ENCODE measurements at regions not wholly inside any gene's neighbourhood (a gene's known extent, or its start where the extent isn't known, plus 50 kb on each side); places are given as distances from the start of the nearest gene placed in this dataset.
"Not testable (repeated sequence)": the region's sequence is repeated elsewhere in the genome, so short reads cannot be mapped to it uniquely, and the experiment has no call there.

DNA sequence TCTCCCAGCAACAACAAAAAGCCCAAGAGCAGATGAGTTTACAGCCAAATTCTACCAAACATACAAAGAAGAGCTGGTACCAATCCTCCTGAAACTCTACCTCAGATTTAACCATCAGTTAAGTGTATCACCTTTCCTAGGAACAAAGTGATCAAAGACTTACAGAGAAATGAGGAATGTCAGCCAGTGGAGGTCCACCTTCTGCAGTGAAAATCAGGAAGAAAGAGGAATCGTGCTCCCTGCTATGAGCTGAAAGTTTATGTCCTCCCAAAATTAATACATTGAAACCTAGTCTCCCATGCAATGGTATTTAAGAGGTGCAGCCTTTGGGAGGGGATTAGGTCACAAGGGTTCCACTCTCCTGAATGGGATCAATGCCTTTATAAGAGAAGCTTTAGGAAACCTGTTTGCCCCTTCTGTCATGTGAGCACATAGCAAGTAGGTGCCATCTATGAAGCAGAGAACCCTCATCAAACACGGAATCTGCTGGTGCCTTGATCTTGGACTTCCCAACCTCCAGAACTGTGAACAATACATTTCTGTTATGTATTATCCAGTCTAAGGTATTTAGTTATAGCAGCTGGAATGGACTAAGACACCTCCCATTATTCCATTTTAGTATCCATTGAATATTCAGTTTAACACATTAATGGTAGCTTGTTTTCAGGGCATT is 139.0 kb upstream of the FZD8 start:
- intact Hi-C loops (cut with DNase I; ENCODE audit: low total_unique reads), result no loop called here
- TF ChIP-seq, protein P1, sequence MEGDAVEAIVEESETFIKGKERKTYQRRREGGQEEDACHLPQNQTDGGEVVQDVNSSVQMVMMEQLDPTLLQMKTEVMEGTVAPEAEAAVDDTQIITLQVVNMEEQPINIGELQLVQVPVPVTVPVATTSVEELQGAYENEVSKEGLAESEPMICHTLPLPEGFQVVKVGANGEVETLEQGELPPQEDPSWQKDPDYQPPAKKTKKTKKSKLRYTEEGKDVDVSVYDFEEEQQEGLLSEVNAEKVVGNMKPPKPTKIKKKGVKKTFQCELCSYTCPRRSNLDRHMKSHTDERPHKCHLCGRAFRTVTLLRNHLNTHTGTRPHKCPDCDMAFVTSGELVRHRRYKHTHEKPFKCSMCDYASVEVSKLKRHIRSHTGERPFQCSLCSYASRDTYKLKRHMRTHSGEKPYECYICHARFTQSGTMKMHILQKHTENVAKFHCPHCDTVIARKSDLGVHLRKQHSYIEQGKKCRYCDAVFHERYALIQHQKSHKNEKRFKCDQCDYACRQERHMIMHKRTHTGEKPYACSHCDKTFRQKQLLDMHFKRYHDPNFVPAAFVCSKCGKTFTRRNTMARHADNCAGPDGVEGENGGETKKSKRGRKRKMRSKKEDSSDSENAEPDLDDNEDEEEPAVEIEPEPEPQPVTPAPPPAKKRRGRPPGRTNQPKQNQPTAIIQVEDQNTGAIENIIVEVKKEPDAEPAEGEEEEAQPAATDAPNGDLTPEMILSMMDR (IDR thresholded peaks at IDR 0.05), result no peak
- TF ChIP-seq POLR2AphosphoS5 (IDR thresholded peaks at IDR 0.05), result no peak
- TF ChIP-seq POLR2A (IDR thresholded peaks at IDR 0.05), result no peak
- H3K27me3 ChIP-seq, result no peaks in the 10 kb centered on the region
- H3K4me1 ChIP-seq, result no peaks in the 10 kb centered on the region
- no peaks in the 10 kb centered on the region for H3K9me3 ChIP-seq
- H3K27ac ChIP-seq, result no peak overlapping the region
- DNase-seq (ENCODE audit: low spot score in 2 of 2), result no peak
- no peak overlapping the region for H3K4me3 ChIP-seq
- no peaks in the 10 kb centered on the region for H3K36me3 ChIP-seq

DNA sequence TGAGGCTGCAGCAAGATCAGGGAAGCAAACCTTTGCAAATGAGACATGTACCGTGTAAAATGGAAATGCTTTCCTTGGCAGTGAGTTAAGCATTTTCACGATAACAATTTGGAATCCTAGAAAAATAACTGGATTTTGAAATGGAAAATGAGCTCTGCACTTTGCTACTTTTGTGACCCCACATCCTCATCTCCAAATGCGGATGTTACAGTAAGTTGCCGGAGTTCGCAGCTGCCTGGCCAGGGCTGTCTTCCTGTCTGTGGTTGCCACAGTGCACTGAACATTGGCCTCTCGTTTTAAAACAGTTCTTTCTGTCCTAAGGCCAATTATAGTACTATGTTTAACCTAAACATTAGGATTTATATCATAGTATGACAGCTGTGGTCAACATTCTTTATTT is 136.2 kb upstream of the FZD8 start:
- H3K27ac ChIP-seq, result no peak overlapping the region
- H3K4me1 ChIP-seq, result no peaks in the 10 kb centered on the region
- no peaks in the 10 kb centered on the region for H3K27me3 ChIP-seq
- no peak for DNase-seq (ENCODE audit: low spot score in 2 of 2)
- no peak overlapping the region for H3K4me3 ChIP-seq
- TF ChIP-seq, protein P1 (IDR thresholded peaks at IDR 0.05), result no peak
- no peak for TF ChIP-seq POLR2A (IDR thresholded peaks at IDR 0.05)
- no peak for TF ChIP-seq POLR2AphosphoS5 (IDR thresholded peaks at IDR 0.05)
- H3K36me3 ChIP-seq, result no peaks in the 10 kb centered on the region
- intact Hi-C loops (cut with DNase I; ENCODE audit: low total_unique reads), result no loop called here
- H3K9me3 ChIP-seq, result no peaks in the 10 kb centered on the region

- intact Hi-C loops (cut with DNase I; ENCODE audit: low total_unique reads); H3K9me3 ChIP-seq; H3K4me1 ChIP-seq; H3K36me3 ChIP-seq; DNase-seq (ENCODE audit: low spot score in 2 of 2); H3K27ac ChIP-seq; H3K27me3 ChIP-seq; H3K4me3 ChIP-seq: not testable (repeated sequence)
These were observed 134.5 kb upstream of the FZD8 start for GRCh38 chr10:35776557-35776956.

- H3K4me1 ChIP-seq, result no peaks in the 10 kb centered on the region
- no peak overlapping the region for H3K4me3 ChIP-seq
- H3K27ac ChIP-seq, result no peak overlapping the region
- intact Hi-C loops (cut with DNase I; ENCODE audit: low total_unique reads), result no loop called here
- no peaks in the 10 kb centered on the region for H3K36me3 ChIP-seq
- H3K27me3 ChIP-seq, result no peaks in the 10 kb centered on the region
- no peak for DNase-seq (ENCODE audit: low spot score in 2 of 2)
- TF ChIP-seq POLR2AphosphoS5 (IDR thresholded peaks at IDR 0.05) (no peak), POLR2A (IDR thresholded peaks at IDR 0.05) (no peak)
- TF ChIP-seq, protein P1 (IDR thresholded peaks at IDR 0.05), result no peak
- H3K9me3 ChIP-seq, result no peaks in the 10 kb centered on the region
These were observed 132.0 kb upstream of the FZD8 start for GRCh38 chr10:35774109-35774508.

- TF ChIP-seq POLR2AphosphoS5 (IDR thresholded peaks at IDR 0.05), result no peak
- TF ChIP-seq, protein P1 (IDR thresholded peaks at IDR 0.05), result no peak
- no peak for TF ChIP-seq POLR2A (IDR thresholded peaks at IDR 0.05)
- Histone ChIP-seq H3K4me3 (no peak overlapping the region), H3K9me3 (no peaks in the 10 kb centered on the region), H3K36me3 (no peaks in the 10 kb centered on the region), H3K4me1 (no peaks in the 10 kb centered on the region), H3K27ac (no peak overlapping the region), H3K27me3 (no peaks in the 10 kb centered on the region)
- no peak for DNase-seq (ENCODE audit: low spot score in 2 of 2)
- intact Hi-C loops (cut with DNase I; ENCODE audit: low total_unique reads), result no loop called here
These were observed 128.8 kb upstream of the FZD8 start for GRCh38 chr10:35770817-35771355.
